HL-60 (cell line): ENCODE measurements at regions not wholly inside any gene's neighbourhood (a gene's known extent, or its start where the extent isn't known, plus 50 kb on each side); places are given as distances from the start of the nearest gene placed in this dataset.

Experiments used
- DNase-seq, 2 experiments: peaks; one replicate each; pipeline ENCODE4 v3.0.0-alpha.2; 2010 to 2020; ENCODE audit warnings: low read depth in 1 of 2, low spot score in 1 of 2
- H3K27ac ChIP-seq: fragments of 250-450 bp; sonication (Bioruptor Pico); replicated peaks from 2 replicates; pipeline ENCODE4 v1.5.1; 2020; ENCODE audit warnings: mild to moderate bottlenecking, moderate library complexity
- H3K27me3 ChIP-seq: fragments of 250-450 bp; sonication (Bioruptor Pico); 2 replicates; pipeline ENCODE4 v1.5.1; 2021; ENCODE audit warnings: mild to moderate bottlenecking, moderate library complexity; ENCODE audit not compliant: insufficient read depth, poor library complexity, severe bottlenecking
- H3K4me3 ChIP-seq: replicated peaks from 2 replicates; pipeline ENCODE4 v1.5.1; 2011; ENCODE audit warnings: mild to moderate bottlenecking, control low read depth, low read length; ENCODE audit not compliant: insufficient read depth
- GABPA ChIP-seq: IDR thresholded peaks from 2 replicates; pipeline ENCODE4 v1.6.1; 2012; ENCODE audit warnings: low read depth
- POLR2AphosphoS5 ChIP-seq: IDR thresholded peaks from 2 replicates; pipeline ENCODE4 v1.6.1; 2012; ENCODE audit warnings: low read depth
- SPI1 ChIP-seq: IDR thresholded peaks from 2 replicates; pipeline ENCODE4 v1.6.1; 2012; ENCODE audit warnings: low read depth, mild to moderate bottlenecking, borderline replicate concordance
- TF ChIP-seq, protein P1 (sequence below): IDR thresholded peaks from 2 replicates; pipeline ENCODE4 v1.6.1; 2012; ENCODE audit warnings: low read depth; ENCODE audit not compliant: insufficient replicate concordance
- TF ChIP-seq, protein P2 (sequence below): IDR thresholded peaks from one replicate; pipeline ENCODE4 v1.5.1; 2011; ENCODE audit warnings: low read length, control low read depth, inconsistent platforms; ENCODE audit not compliant: insufficient read depth

DNA sequence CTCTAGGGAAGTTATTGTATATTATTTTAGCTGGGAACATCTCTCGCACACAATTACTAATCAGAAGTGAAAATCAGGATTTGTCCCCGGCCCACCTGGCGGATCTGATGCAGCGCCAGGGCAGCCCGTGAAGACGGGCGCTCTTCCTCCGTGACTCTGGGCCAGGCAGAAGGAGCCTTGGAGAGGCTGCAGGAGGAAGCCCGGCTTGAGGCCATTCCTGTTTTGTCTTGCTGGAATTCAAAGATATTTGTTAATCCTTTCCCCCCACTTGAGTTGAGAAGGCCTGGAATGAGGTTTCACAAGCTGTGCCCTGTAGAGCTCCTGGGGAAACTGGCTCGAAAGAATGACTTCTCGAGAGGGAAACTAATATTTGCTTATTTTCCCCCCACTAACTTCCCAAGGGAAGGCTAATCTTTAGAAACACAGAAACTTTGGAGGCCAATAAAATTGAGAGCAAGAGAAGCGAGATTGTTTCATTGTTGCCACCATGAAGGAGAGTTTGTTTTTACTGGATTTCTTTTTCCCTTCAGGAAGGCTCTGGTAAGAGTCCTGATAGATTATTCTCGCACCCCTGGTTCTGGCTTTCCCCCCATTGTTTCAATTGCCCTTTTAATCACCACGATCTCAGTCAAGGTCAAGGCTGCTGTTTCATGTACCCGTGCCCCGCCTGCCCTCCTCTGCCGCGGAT is 92.8 kb upstream of the SEPTIN5 start:
- H3K27ac ChIP-seq, result no peak overlapping the region
- TF ChIP-seq GABPA (no peak), POLR2AphosphoS5 (no peak), SPI1 (no peak)
- TF ChIP-seq, protein P1, sequence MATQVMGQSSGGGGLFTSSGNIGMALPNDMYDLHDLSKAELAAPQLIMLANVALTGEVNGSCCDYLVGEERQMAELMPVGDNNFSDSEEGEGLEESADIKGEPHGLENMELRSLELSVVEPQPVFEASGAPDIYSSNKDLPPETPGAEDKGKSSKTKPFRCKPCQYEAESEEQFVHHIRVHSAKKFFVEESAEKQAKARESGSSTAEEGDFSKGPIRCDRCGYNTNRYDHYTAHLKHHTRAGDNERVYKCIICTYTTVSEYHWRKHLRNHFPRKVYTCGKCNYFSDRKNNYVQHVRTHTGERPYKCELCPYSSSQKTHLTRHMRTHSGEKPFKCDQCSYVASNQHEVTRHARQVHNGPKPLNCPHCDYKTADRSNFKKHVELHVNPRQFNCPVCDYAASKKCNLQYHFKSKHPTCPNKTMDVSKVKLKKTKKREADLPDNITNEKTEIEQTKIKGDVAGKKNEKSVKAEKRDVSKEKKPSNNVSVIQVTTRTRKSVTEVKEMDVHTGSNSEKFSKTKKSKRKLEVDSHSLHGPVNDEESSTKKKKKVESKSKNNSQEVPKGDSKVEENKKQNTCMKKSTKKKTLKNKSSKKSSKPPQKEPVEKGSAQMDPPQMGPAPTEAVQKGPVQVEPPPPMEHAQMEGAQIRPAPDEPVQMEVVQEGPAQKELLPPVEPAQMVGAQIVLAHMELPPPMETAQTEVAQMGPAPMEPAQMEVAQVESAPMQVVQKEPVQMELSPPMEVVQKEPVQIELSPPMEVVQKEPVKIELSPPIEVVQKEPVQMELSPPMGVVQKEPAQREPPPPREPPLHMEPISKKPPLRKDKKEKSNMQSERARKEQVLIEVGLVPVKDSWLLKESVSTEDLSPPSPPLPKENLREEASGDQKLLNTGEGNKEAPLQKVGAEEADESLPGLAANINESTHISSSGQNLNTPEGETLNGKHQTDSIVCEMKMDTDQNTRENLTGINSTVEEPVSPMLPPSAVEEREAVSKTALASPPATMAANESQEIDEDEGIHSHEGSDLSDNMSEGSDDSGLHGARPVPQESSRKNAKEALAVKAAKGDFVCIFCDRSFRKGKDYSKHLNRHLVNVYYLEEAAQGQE, result no peak
- TF ChIP-seq, protein P2, sequence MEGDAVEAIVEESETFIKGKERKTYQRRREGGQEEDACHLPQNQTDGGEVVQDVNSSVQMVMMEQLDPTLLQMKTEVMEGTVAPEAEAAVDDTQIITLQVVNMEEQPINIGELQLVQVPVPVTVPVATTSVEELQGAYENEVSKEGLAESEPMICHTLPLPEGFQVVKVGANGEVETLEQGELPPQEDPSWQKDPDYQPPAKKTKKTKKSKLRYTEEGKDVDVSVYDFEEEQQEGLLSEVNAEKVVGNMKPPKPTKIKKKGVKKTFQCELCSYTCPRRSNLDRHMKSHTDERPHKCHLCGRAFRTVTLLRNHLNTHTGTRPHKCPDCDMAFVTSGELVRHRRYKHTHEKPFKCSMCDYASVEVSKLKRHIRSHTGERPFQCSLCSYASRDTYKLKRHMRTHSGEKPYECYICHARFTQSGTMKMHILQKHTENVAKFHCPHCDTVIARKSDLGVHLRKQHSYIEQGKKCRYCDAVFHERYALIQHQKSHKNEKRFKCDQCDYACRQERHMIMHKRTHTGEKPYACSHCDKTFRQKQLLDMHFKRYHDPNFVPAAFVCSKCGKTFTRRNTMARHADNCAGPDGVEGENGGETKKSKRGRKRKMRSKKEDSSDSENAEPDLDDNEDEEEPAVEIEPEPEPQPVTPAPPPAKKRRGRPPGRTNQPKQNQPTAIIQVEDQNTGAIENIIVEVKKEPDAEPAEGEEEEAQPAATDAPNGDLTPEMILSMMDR, result no peak
- no peak overlapping the region for H3K4me3 ChIP-seq

DNA sequence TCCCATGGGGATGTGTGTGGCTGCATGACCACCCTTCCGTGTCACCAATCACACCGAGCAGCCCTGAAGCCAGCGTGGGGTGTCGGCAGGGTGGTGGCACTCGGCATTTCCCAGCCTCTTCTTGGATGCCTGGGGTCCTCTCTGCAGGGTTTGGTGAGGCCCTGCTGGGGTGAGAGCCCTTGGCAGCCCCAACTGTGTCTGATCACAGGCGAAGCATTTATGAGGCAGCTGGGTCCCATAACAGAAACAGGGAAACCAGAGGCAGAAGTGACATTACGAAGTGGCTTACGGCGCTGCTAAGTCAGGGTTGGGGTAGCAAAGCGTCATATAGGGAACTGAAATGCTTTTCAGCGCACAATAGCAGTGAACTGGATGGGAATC is 92.3 kb upstream of the SEPTIN5 start:
- no peaks in the 10 kb centered on the region for H3K27me3 ChIP-seq
- TF ChIP-seq, protein P2, result no peak
- TF ChIP-seq POLR2AphosphoS5 (no peak), GABPA (no peak), SPI1 (no peak)
- TF ChIP-seq, protein P1, result no peak
- no peak overlapping the region for H3K27ac ChIP-seq
- DNase-seq, result no peak
- no peak overlapping the region for H3K4me3 ChIP-seq

More for the DNA sequence above, 92.8 kb upstream of the SEPTIN5 start:
- DNase-seq, result no peak
- H3K27me3 ChIP-seq, result no peaks in the 10 kb centered on the region

DNA sequence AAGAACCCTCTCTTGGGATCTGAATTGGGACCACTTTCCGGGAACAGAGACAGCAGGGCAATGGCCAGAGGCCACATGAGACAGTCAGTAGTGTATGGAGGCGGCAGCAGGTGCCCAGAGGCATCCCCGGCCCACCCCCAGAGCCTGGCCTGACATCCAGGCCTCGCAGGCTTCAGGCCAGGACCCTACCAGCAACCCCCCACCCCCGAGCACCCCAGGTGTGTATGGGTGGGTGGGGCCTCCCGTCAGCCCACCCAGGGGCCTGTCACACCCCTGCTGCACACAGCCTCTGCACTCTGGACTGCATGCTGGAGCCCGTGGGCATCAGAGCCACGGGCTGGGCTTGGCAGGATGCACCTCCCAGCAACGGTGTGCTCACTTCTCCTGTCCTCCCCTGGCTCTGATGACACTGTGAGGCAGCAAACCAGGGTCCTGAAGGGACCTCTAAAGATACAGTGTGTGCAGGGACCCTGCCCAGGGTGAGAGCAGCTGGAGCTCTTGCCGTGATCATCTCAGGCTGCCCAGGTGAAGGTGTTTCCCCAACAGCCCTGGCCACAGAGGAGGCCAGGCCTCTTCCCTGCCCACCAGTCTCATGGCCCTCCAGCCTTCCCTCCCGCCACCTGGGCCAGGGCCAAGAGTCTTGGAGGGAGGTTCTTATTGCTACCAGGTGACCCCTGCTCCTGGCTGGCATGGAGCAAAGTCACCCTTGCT is 88.8 kb upstream of the SEPTIN5 start:
- DNase-seq, result no peak
- no peak overlapping the region for H3K4me3 ChIP-seq
- no peaks in the 10 kb centered on the region for H3K27me3 ChIP-seq
- H3K27ac ChIP-seq, result no peak overlapping the region
- no peak for TF ChIP-seq POLR2AphosphoS5
- no peak for TF ChIP-seq SPI1
- TF ChIP-seq, protein P2, result no peak
- no peak for TF ChIP-seq GABPA
- TF ChIP-seq, protein P1, result no peak
